SU-DHL-6 (cell line): ENCODE measurements at regions not wholly inside any gene's neighbourhood (a gene's known extent, or its start where the extent isn't known, plus 50 kb on each side); places are given as distances from the start of the nearest gene placed in this dataset.

Experiments used
- H2AFZ ChIP-seq: fragments of 200-600 bp; sonication (generic); 2 replicates; pipeline ENCODE4 v1.6.1; 2014; ENCODE audit warnings: low read depth, mild to moderate bottlenecking, moderate library complexity, mixed read lengths, antibody characterized with exemption, low read length; ENCODE audit not compliant: severe bottlenecking
- H3F3A ChIP-seq: fragments of 200-600 bp; shearing (Covaris generic); 2 replicates; pipeline ENCODE4 v1.6.0; 2016; ENCODE audit warnings: antibody characterized with exemption, mild to moderate bottlenecking; ENCODE audit not compliant: insufficient read depth
- H3K27ac ChIP-seq: fragments of 200-600 bp; sonication (generic); 2 replicates; pipeline ENCODE4 v1.5.1; 2016; ENCODE audit warnings: low read depth, mild to moderate bottlenecking, low read length, moderate library complexity, mixed read lengths
- H3K27me3 ChIP-seq: fragments of 200-600 bp; sonication (generic), shearing (Covaris generic); 2 replicates; pipeline ENCODE4 v1.6.0; 2014; ENCODE audit warnings: mild to moderate bottlenecking, low read length
- H3K36me3 ChIP-seq: fragments of 200-600 bp; sonication (generic); 2 replicates; pipeline ENCODE4 v1.6.1; 2014; ENCODE audit warnings: mild to moderate bottlenecking, low read length, mixed read lengths
- H3K4me2 ChIP-seq: fragments of 300-600, 200-600 bp; shearing (Covaris generic), sonication (generic); 2 replicates; pipeline ENCODE4 v1.6.0; 2014; ENCODE audit warnings: low read length, low read depth, mild to moderate bottlenecking; ENCODE audit not compliant: poor library complexity, severe bottlenecking
- H3K4me3 ChIP-seq: fragments of 200-600 bp; sonication (generic); 2 replicates; pipeline ENCODE4 v1.5.1; 2014; ENCODE audit warnings: antibody characterized with exemption, low read length, mild to moderate bottlenecking, mixed read lengths; ENCODE audit not compliant: insufficient read depth, poor library complexity, severe bottlenecking
- H3K79me2 ChIP-seq: fragments of 200-600 bp; sonication (generic); 2 replicates; pipeline ENCODE4 v1.6.1; 2014; ENCODE audit warnings: mild to moderate bottlenecking, low read length, moderate library complexity; ENCODE audit not compliant: insufficient read depth
- H3K9ac ChIP-seq: fragments of 200-600 bp; sonication (generic); 2 replicates; pipeline ENCODE4 v1.7.0; 2014; ENCODE audit warnings: mild to moderate bottlenecking, low read length
- H3K9me2 ChIP-seq: fragments of 200-600 bp; sonication (generic); replicated peaks from 2 replicates; pipeline ENCODE4 v1.6.1; 2014; ENCODE audit warnings: low read length; ENCODE audit not compliant: insufficient read depth
- H3K9me3 ChIP-seq: fragments of 200-600 bp; sonication (generic); 2 replicates; pipeline ENCODE4 v1.6.1; 2014; ENCODE audit warnings: low read length, mixed read lengths; ENCODE audit not compliant: insufficient read depth
- H4K20me1 ChIP-seq: fragments of 200-600 bp; sonication (generic); 2 replicates; pipeline ENCODE4 v1.6.1; 2014; ENCODE audit warnings: low read depth, mild to moderate bottlenecking, antibody characterized with exemption, low read length, moderate library complexity, mixed read lengths
- CTCF ChIP-seq: fragments of 200-600 bp; sonication (generic); IDR thresholded peaks from one replicate; pipeline ENCODE4 v1.5.1; 2017; ENCODE audit warnings: antibody characterized with exemption, mild to moderate bottlenecking, low read length, moderate library complexity; ENCODE audit not compliant: insufficient read depth, poor library complexity, severe bottlenecking
- EZH2phosphoT487 ChIP-seq: fragments of 200-600 bp; sonication (generic), shearing (Covaris generic); conservative IDR thresholded peaks from 2 replicates; pipeline ENCODE4 v1.6.1; 2018; ENCODE audit warnings: mild to moderate bottlenecking, antibody characterized with exemption, low read length, moderate library complexity, mixed read lengths

DNA sequence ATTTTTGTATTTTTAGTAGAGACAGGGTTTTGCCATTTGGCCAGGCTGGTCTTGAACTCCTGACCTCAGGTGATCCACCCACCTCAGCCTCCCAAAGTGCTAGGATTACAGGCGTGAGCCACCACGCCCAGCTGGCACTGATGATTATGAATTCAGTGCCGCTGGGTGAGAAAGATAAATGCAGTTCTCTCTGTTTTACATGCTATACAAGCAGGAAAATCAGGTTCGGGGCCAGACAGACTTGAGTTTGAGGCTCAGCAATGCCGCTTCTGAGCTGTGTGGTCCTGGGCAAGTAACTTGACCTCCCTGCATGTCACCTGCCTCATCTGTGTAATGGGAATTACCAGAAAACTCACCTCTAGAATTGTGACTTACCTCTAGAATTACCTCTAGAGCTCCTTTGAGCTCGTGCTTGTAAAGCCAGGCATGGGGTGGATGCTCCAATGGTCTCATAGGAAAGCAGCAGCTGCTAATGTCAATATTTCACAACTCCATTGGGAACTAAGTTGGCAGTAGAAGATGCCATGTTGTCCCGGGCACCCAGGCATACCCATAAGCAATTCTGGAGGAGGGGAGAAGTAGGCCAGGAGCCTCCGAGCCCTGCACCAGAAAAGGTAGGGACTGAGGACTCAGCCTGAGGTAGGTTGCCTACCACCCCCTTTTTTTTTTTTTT lies 119.8 kb upstream of the SLC25A33 start:
- no peak overlapping the region for H2AFZ ChIP-seq
- H3F3A ChIP-seq, result no peaks in the 10 kb centered on the region
- no peak overlapping the region for H3K4me3 ChIP-seq
- no peak overlapping the region for H3K27ac ChIP-seq
- H3K36me3 ChIP-seq, result no peaks in the 10 kb centered on the region
- no peaks in the 10 kb centered on the region for H3K27me3 ChIP-seq
- H3K79me2 ChIP-seq, result no peaks in the 10 kb centered on the region
- H4K20me1 ChIP-seq, result no peaks in the 10 kb centered on the region
- no peak overlapping the region for H3K4me2 ChIP-seq
- TF ChIP-seq EZH2phosphoT487, result no peak
- no peak for TF ChIP-seq CTCF
- H3K9ac ChIP-seq, result no peak overlapping the region
- no peaks in the 10 kb centered on the region for H3K9me3 ChIP-seq
- H3K9me2 ChIP-seq, result no peaks in the 10 kb centered on the region

DNA sequence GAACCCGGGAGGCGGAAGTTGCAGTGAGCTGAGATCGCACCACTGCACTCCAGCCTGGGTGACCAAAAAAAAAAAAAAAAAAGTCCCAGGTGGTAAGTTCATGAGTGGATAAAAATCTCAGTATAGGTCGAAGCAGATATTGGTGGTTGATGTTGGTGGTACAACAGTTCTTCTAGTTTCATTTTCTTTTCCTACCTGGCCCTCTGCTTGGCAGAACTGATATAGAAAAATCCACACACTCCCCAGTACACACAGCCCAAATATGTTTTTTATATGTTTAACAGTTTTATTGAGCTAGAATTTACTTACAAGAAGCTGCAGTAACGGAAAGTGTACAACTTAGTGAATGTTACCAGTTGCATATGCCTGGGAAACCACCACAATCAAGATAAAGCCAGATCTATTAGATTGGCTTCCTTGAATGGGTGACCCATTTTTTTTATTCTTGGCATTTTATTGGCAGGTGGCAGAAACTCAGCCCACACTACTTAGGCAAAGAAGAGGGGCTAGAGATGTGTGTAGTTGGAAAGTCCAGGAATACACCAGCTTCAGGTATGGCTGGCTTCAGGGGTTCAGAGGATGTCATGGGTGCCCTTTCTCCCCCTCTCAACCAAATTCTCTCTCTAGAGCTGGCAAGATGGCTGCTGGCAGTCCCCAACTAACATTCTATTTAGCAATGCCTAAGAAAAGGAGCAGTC lies 118.3 kb upstream of the SLC25A33 start:
- no peaks in the 10 kb centered on the region for H4K20me1 ChIP-seq
- H3K79me2 ChIP-seq, result no peaks in the 10 kb centered on the region
- H3K9ac ChIP-seq, result no peak overlapping the region
- no peaks in the 10 kb centered on the region for H3K27me3 ChIP-seq
- no peaks in the 10 kb centered on the region for H3K36me3 ChIP-seq
- H3K9me3 ChIP-seq, result no peaks in the 10 kb centered on the region
- no peak overlapping the region for H3K27ac ChIP-seq
- peaks cover 6% of the 10 kb centered on the region; the same call in 1 of the 2 replicates for H3F3A ChIP-seq
- H3K4me2 ChIP-seq, result no peak overlapping the region
- no peaks in the 10 kb centered on the region for H3K9me2 ChIP-seq
- no peak overlapping the region for H2AFZ ChIP-seq
- no peak overlapping the region for H3K4me3 ChIP-seq
- TF ChIP-seq EZH2phosphoT487 (no peak), CTCF (no peak)

DNA sequence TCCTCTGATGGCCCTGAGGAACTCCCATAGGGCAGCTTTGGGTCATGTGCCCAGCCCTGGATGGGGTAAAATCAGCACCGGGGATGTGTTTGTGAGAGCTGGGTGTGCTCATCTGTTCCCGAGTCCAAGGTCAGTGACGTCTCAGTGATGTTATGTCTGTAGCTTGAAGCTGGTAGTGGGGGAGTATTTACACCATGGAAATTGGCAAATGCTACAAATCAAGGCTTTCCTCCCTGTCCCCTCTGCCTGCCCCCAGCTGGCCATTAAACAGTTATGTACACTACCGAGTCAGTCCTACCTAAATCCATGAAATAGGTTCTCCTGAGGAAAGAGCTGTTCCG lies 117.8 kb upstream of the SLC25A33 start:
- no peak overlapping the region for H3K4me3 ChIP-seq

More for the DNA sequence above, 117.8 kb upstream of the SLC25A33 start:
- no peak overlapping the region for H3K9ac ChIP-seq
- H3K27ac ChIP-seq, result no peak overlapping the region
- H3K36me3 ChIP-seq, result no peaks in the 10 kb centered on the region
- no peaks in the 10 kb centered on the region for H3K27me3 ChIP-seq
- H3K9me3 ChIP-seq, result no peaks in the 10 kb centered on the region
- peaks cover 9% of the 10 kb centered on the region for H3F3A ChIP-seq
- no peak overlapping the region for H2AFZ ChIP-seq
- no peak overlapping the region for H3K4me2 ChIP-seq
- H4K20me1 ChIP-seq, result no peaks in the 10 kb centered on the region
- no peaks in the 10 kb centered on the region for H3K9me2 ChIP-seq
- TF ChIP-seq EZH2phosphoT487 (no peak), CTCF (no peak)
- no peaks in the 10 kb centered on the region for H3K79me2 ChIP-seq
